HepG2 (cell line): ENCODE measurements at regions not wholly inside any gene's neighbourhood (a gene's known extent, or its start where the extent isn't known, plus 50 kb on each side); places are given as distances from the start of the nearest gene placed in this dataset.

Experiments used
- ATAC-seq: fragments of 200-7000 bp; cut with Tn5 transposase; 3 replicates; pipeline ENCODE4 v1.9.1; 2020; ENCODE audit warnings: mild to moderate bottlenecking, moderate library complexity
- BruUV-seq: library from RNA; stranded (reverse); fragments of 400-500 nt; replicated peaks from 2 replicates; lab custom pipeline; 2021; lab: Mats Ljungman, UMichigan
- CTCF ChIA-PET: fragments of 300-600 bp; formaldehyde crosslinking; extraction: SDS; loops from one replicate; lab custom pipeline; 2021; ENCODE audit warnings: low total read pairs, inconsistent platforms, low intra/inter-chr PET ratio; lab: Yijun Ruan, JAX
- POLR2A ChIA-PET: fragments of 350-600 bp; sonication (Branson Sonifier 250); formaldehyde crosslinking; loops from one replicate; lab custom pipeline; 2020; ENCODE audit warnings: antibody characterized with exemption, inconsistent platforms; lab: Yijun Ruan, JAX
- DNase-seq: peaks from one replicate; pipeline ENCODE4 v3.0.0-alpha.2; 2015; ENCODE audit warnings: low spot score
- FAIRE-seq: peaks from 3 replicates; lab custom pipeline; 2011; peaks lifted over from hg19 to GRCh38; lab: Jason Lieb, UNC
- H2AFZ ChIP-seq: one replicate; pipeline ENCODE4 v1.6.1; 2011; ENCODE audit warnings: low read length, inconsistent platforms
- H3K27ac ChIP-seq: fragments of 300-600 bp; 3 replicates; pipeline ENCODE4 v1.8.0; 2011; ENCODE audit warnings: mixed run types, mild to moderate bottlenecking, mixed read lengths, low read length, inconsistent platforms; ENCODE audit not compliant: insufficient read depth; ENCODE audit errors: extremely low read length
- H3K27me3 ChIP-seq, 2 experiments: fragments of 200-600 bp in 1 of 2; 2 replicates in 1 of 2; 3 replicates in 1 of 2; pipeline versions ENCODE4 v1.6.0 to v1.8.0; 2011; ENCODE audit warnings: low read length in 2 of 2, mild to moderate bottlenecking in 2 of 2, moderate library complexity in 2 of 2, inconsistent platforms in 1 of 2; ENCODE audit not compliant: insufficient read depth in 2 of 2, control insufficient read depth in 1 of 2
- H3K36me3 ChIP-seq, 2 experiments: fragments of 200-600 bp in 1 of 2; replicated peaks in 1 of 2; 2 replicates in 1 of 2; 3 replicates in 1 of 2; pipeline versions ENCODE4 v1.5.1 to v1.8.0; 2011; ENCODE audit warnings: low read length in 2 of 2, inconsistent platforms in 1 of 2; ENCODE audit not compliant: insufficient read depth in 2 of 2, control insufficient read depth in 1 of 2
- H3K4me1 ChIP-seq: 2 replicates; pipeline ENCODE4 v1.5.1; 2012; ENCODE audit warnings: low read length, inconsistent platforms; ENCODE audit not compliant: insufficient read depth
- H3K4me2 ChIP-seq: 2 replicates; pipeline ENCODE4 v1.6.0; 2011; ENCODE audit warnings: low read depth, low read length, inconsistent platforms
- H3K4me3 ChIP-seq, 3 experiments: fragments of 200-600 bp in 1 of 3; sonication (generic), shearing (Covaris generic) in 1 of 3; replicated peaks in 1 of 3; 2 replicates each; pipeline ENCODE4 v1.5.1; 2011 to 2016; ENCODE audit warnings: low read length in 3 of 3, inconsistent platforms in 2 of 3, low read depth in 2 of 3, mild to moderate bottlenecking in 2 of 3, control low read depth in 1 of 3, mixed read lengths in 1 of 3; ENCODE audit not compliant: insufficient read depth in 1 of 3
- H3K79me2 ChIP-seq: one replicate; pipeline ENCODE4 v1.6.1; 2011; ENCODE audit warnings: low read length, inconsistent platforms; ENCODE audit not compliant: insufficient read depth
- H3K9ac ChIP-seq: 2 replicates; pipeline ENCODE4 v1.6.0; 2011; ENCODE audit warnings: mild to moderate bottlenecking, low read depth, low read length, inconsistent platforms; ENCODE audit not compliant: insufficient read depth
- H3K9me3 ChIP-seq: 2 replicates; pipeline ENCODE4 v1.5.1; 2012; ENCODE audit warnings: mild to moderate bottlenecking, low read length
- H4K20me1 ChIP-seq: 2 replicates; pipeline ENCODE4 v1.6.0; 2011; ENCODE audit warnings: inconsistent platforms, mild to moderate bottlenecking, low read length, moderate library complexity; ENCODE audit not compliant: insufficient read depth
- ARNT ChIP-seq: fragments of 450-650 bp; IDR thresholded peaks from 2 replicates; pipeline ENCODE4 v1.6.1; 2017
- GABPB1 ChIP-seq: IDR thresholded peaks from 2 replicates; pipeline ENCODE4 v1.6.1; 2016; ENCODE audit warnings: mild to moderate bottlenecking, missing genetic modification reagents, moderate library complexity, missing compliant biosample characterization
- MAFF ChIP-seq: IDR thresholded peaks from 2 replicates; pipeline ENCODE4 v1.6.1; 2011; ENCODE audit warnings: low read depth, low read length, improper control_type of control experiment
- MAFK ChIP-seq, 2 experiments: IDR thresholded peaks in 1 of 2; conservative IDR thresholded peaks in 1 of 2; 2 replicates each; pipeline ENCODE4 v1.6.1; 2011; ENCODE audit warnings: improper control_type of control experiment in 2 of 2, low read length in 2 of 2
- MIER2 ChIP-seq: IDR thresholded peaks from 2 replicates; pipeline ENCODE4 v1.6.1; 2016; ENCODE audit warnings: missing biosample characterization, missing genetic modification reagents
- RBFOX2 ChIP-seq: fragments of 200-400 bp; formaldehyde crosslinking; IDR thresholded peaks from 2 replicates; pipeline ENCODE4 v1.6.1; 2017; ENCODE audit warnings: low read depth, mild to moderate bottlenecking, low read length
- ZIK1 ChIP-seq: sonication (generic); formaldehyde crosslinking; IDR thresholded peaks from 2 replicates; pipeline ENCODE4 v1.5.0; 2020; ENCODE audit warnings: mild to moderate bottlenecking, low read depth, missing genetic modification reagents, borderline replicate concordance
- ZNF83 ChIP-seq: sonication (generic); formaldehyde crosslinking; IDR thresholded peaks from 2 replicates; pipeline ENCODE4 v1.4.0; 2020; ENCODE audit warnings: missing genetic modification reagents, mild to moderate bottlenecking, borderline replicate concordance
- WGBS: methylation state at CpG from one replicate; pipeline ENCODE4 v1.1.6; 2017; ENCODE audit warnings: low lambda C conversion rate; 5-methylcytosine and 5-hydroxymethylcytosine counted together
- in situ Hi-C: cut with HindIII; loops from 2 replicates; pipeline ENCODE4 v1.10.0; 2017; ENCODE audit warnings: low pct_unique_long_range_greater_than_20kb; ENCODE audit not compliant: extremely low pct_ligation_motif_present
- intact Hi-C: fragments of 100-400 bp; cut with micrococcal nuclease; formaldehyde crosslinking; loops from one replicate; pipeline ENCODE4 v1.10.0; 2022; ENCODE audit not compliant: unreplicated experiment
- TF ChIP-seq, protein P1 (sequence below): sonication (generic); formaldehyde crosslinking; IDR thresholded peaks from 2 replicates; pipeline ENCODE4 v1.8.0; 2022; ENCODE audit warnings: missing genetic modification reagents, mild to moderate bottlenecking, inconsistent platforms, borderline replicate concordance

DNA sequence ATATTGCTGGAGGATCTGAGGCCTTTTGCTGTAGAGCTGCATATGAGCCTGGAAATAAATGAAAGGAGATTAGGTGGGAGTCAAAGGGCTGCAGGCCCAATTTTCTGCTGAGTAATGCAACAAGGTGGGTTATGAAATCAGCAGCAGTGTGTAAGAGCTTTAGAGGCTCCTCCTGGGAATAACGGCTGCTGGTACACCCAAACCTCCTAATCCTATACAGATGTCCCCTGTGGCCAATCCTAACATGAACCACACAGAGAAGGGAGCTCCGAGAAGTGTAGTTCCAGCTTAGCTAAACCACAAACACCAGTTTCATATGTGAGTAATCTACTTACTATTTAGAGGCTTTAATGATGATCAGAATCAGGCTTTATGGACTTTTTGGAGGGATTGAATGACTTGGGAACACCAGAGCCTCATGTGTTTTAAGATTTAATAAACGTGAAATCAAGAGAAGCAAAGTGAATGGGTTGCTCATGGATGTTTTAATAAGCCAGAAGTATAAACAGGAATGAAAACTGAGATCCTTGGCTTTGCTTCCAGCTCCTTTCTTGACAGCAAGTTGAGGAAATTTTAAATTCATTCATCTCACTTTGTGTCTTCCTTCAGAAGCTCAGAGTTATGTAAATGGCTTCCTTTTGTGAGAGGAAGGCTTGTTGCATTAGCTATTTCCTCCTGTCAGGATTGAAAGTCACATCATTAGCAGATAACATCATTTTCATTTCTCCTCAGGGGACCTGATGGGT lies 437.5 kb downstream of the TMEM232 start:
- Histone ChIP-seq H3K9ac (no peak overlapping the region), H3K4me2 (no peak overlapping the region), H3K27me3 (no peaks in the 10 kb centered on the region), H4K20me1 (no peaks in the 10 kb centered on the region)
- CTCF ChIA-PET: no interaction called here
- intact Hi-C loops (no loop called here), in situ Hi-C loops (no loop called here)
- 2% methylated on average over 3 of the region's 3 CpGs for WGBS
- DNase-seq: no peak
- POLR2A ChIA-PET: no interaction called here
- TF ChIP-seq RBFOX2 (no peak), MAFF (peak; percentile 9; the same call in 1 of the 2 replicates), MIER2 (CRISPR knock-in tag) (no peak), ARNT (no peak), MAFK (conservative IDR thresholded peaks at IDR 0.05 in 1 of 2, IDR thresholded peaks at IDR 0.05 in 1 of 2; ENCODE audit: low read length in 2 of 2) (peak; percentile 5 to 45; a peak in 1 of 4 replicates)
- TF ChIP-seq, all 625 proteins: peak for 2
- Histone ChIP-seq H3K27ac (no peak overlapping the region), H3K4me3 (no peak overlapping the region), H3K36me3 (no peaks in the 10 kb centered on the region), H3K79me2 (no peaks in the 10 kb centered on the region), H3K9me3 (no peaks in the 10 kb centered on the region; the same call in 1 of the 2 replicates), H3K4me1 (peaks cover 9% of the 10 kb centered on the region), H2AFZ (no peak overlapping the region)
- no TSS peak for BruUV-seq
- FAIRE-seq: no peak
- no peak for ATAC-seq

DNA sequence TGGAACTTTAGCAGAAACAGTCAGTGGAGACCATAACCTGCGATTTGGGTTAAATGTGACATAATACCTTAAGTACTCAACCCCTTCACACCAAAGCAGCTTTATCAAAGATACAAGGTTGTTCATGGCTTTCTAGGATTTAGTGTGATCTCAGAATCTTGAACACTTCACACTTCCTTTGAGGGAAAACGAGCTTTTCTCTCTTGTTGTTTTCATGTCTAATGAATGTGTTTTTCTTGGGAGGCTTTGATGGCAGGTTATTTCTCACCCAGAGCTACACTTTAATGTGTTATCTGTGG lies 437.0 kb downstream of the TMEM232 start:
- no peaks in the 10 kb centered on the region for H3K27me3 ChIP-seq
- no peaks in the 10 kb centered on the region for H3K36me3 ChIP-seq
- no peak for ATAC-seq
- no peak for DNase-seq
- no peak overlapping the region for H2AFZ ChIP-seq
- POLR2A ChIA-PET: no interaction called here
- H3K4me1 ChIP-seq: peaks cover 3% of the 10 kb centered on the region
- no peak overlapping the region for H3K9ac ChIP-seq
- CTCF ChIA-PET: no interaction called here
- H3K27ac ChIP-seq: no peak overlapping the region
- BruUV-seq: no TSS peak
- no peaks in the 10 kb centered on the region; the same call in 1 of the 2 replicates for H3K9me3 ChIP-seq
- H3K4me2 ChIP-seq: no peak overlapping the region
- H4K20me1 ChIP-seq: no peaks in the 10 kb centered on the region
- in situ Hi-C loops (no loop called here), intact Hi-C loops (no loop called here)
- no peak overlapping the region for H3K4me3 ChIP-seq
- FAIRE-seq: no peak
- WGBS: 2% methylated on average over 2 of the region's 2 CpGs
- H3K79me2 ChIP-seq: no peaks in the 10 kb centered on the region
- TF ChIP-seq ZNF83 (CRISPR knock-in tag) (no peak), GABPB1 (no peak), ZIK1 (no peak)
- TF ChIP-seq, protein P1, sequence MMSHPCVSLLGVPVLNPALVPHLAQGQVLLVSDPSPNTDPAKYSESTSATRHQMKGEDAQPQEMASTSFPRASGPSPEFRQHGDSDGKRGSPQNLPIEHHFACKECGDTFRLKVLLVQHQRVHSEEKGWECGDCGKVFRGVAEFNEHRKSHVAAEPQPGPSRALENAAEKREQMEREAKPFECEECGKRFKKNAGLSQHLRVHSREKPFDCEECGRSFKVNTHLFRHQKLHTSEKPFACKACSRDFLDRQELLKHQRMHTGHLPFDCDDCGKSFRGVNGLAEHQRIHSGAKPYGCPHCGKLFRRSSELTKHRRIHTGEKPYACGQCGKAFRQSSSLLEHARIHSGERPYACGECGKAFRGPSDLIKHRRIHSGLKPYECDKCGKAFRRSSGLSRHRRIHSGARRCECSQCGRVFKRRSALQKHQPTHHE (CRISPR knock-in tag): no peak
